ENCODE measurements at regions not wholly inside any gene's neighbourhood (a gene's known extent, or its start where the extent isn't known, plus 50 kb on each side); places are given as distances from the start of the nearest gene placed in this dataset.

- Histone ChIP-seq H3K9me3 (ENCODE audit: control insufficient read depth, low read length) (no peaks in the 10 kb centered on the region), H3K4me3 (ENCODE audit: insufficient read depth, low read depth, low read length) (no peak overlapping the region), H3K4me1 (ENCODE audit: control insufficient read depth, insufficient read depth, low read length) (peaks cover 9% of the 10 kb centered on the region), H3K36me3 (ENCODE audit: control insufficient read depth, insufficient read depth, low read length) (no peaks in the 10 kb centered on the region), H3K27ac (ENCODE audit: insufficient read depth, low read depth, low read length, poor library complexity, severe bottlenecking) (no peak overlapping the region), H3K27me3 (ENCODE audit: control insufficient read depth, insufficient read depth, low read length, poor library complexity, severe bottlenecking) (no peaks in the 10 kb centered on the region)
- whole genome bisulfite sequencing, 2 experiments: 35 to 45% methylated on average over 3 of the region's 3 CpGs
These were observed 602.8 kb downstream of the CDH26 start for GRCh38 chr20:60561052-60561451.

GRCh38 chr20:60565083-60565482 lies 606.9 kb downstream of the CDH26 start:
- 89 to 93% methylated on average over 4 of the region's 4 CpGs for WGBS, 2 experiments
- peaks cover 9% of the 10 kb centered on the region for H3K4me1 ChIP-seq (ENCODE audit: control insufficient read depth, insufficient read depth, low read length)
- H3K4me3 ChIP-seq (ENCODE audit: insufficient read depth, low read depth, low read length): no peak overlapping the region
- no peaks in the 10 kb centered on the region for H3K36me3 ChIP-seq (ENCODE audit: control insufficient read depth, insufficient read depth, low read length)
- no peak overlapping the region for H3K27ac ChIP-seq (ENCODE audit: insufficient read depth, low read depth, low read length, poor library complexity, severe bottlenecking)
- H3K9me3 ChIP-seq (ENCODE audit: control insufficient read depth, low read length): no peaks in the 10 kb centered on the region
- no peaks in the 10 kb centered on the region for H3K27me3 ChIP-seq (ENCODE audit: control insufficient read depth, insufficient read depth, low read length, poor library complexity, severe bottlenecking)

DNA sequence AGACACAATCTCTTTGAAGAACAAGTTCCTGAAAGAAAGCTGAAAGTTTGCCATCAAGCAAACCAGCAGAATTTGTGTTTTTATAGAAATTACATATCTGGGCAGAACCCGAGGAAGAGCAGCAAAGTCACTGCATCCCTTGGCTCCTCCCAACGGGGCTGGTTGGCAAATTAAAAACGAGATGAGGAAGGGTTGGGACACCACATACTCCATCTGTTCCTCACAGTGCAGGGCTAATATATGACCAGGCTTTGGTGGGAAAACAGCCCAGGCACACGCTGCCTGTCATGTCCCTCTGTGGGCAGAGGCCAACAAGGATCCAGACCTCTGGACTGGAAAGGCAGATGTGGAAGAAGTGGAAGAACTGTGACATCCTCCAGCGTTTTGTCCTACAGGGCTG lies 607.3 kb downstream of the CDH26 start:
- Histone ChIP-seq H3K4me3 (ENCODE audit: insufficient read depth, low read depth, low read length) (no peak overlapping the region), H3K36me3 (ENCODE audit: control insufficient read depth, insufficient read depth, low read length) (no peaks in the 10 kb centered on the region), H3K27ac (ENCODE audit: insufficient read depth, low read depth, low read length, poor library complexity, severe bottlenecking) (no peak overlapping the region), H3K27me3 (ENCODE audit: control insufficient read depth, insufficient read depth, low read length, poor library complexity, severe bottlenecking) (no peaks in the 10 kb centered on the region), H3K4me1 (ENCODE audit: control insufficient read depth, insufficient read depth, low read length) (peaks cover 5% of the 10 kb centered on the region), H3K9me3 (ENCODE audit: control insufficient read depth, low read length) (no peaks in the 10 kb centered on the region)
- 91 to 93% methylated on average over 5 of the region's 5 CpGs for WGBS, 2 experiments

- Histone ChIP-seq H3K27me3 (ENCODE audit: control insufficient read depth, insufficient read depth, low read length, poor library complexity, severe bottlenecking) (no peaks in the 10 kb centered on the region), H3K9me3 (ENCODE audit: control insufficient read depth, low read length) (no peaks in the 10 kb centered on the region), H3K27ac (ENCODE audit: insufficient read depth, low read depth, low read length, poor library complexity, severe bottlenecking) (no peak overlapping the region), H3K4me1 (ENCODE audit: control insufficient read depth, insufficient read depth, low read length) (no peaks in the 10 kb centered on the region), H3K36me3 (ENCODE audit: control insufficient read depth, insufficient read depth, low read length) (no peaks in the 10 kb centered on the region), H3K4me3 (ENCODE audit: insufficient read depth, low read depth, low read length) (no peak overlapping the region)
- WGBS, 2 experiments: 92 to 96% methylated on average over 6 of the region's 6 CpGs
These were observed 610.9 kb downstream of the CDH26 start for GRCh38 chr20:60569116-60569515.

- Histone ChIP-seq H3K36me3 (ENCODE audit: control insufficient read depth, insufficient read depth, low read length) (no peaks in the 10 kb centered on the region), H3K27ac (ENCODE audit: insufficient read depth, low read depth, low read length, poor library complexity, severe bottlenecking) (no peak overlapping the region), H3K9me3 (ENCODE audit: control insufficient read depth, low read length) (no peaks in the 10 kb centered on the region), H3K4me3 (ENCODE audit: insufficient read depth, low read depth, low read length) (no peak overlapping the region), H3K27me3 (ENCODE audit: control insufficient read depth, insufficient read depth, low read length, poor library complexity, severe bottlenecking) (no peaks in the 10 kb centered on the region), H3K4me1 (ENCODE audit: control insufficient read depth, insufficient read depth, low read length) (no peaks in the 10 kb centered on the region)
- WGBS, 2 experiments: 93 to 95% methylated on average over 11 of the region's 11 CpGs
These were observed 612.5 kb downstream of the CDH26 start for GRCh38 chr20:60570481-60571277.

GRCh38 chr20:60573003-60573680 lies 614.9 kb downstream of the CDH26 start:
- Histone ChIP-seq H3K36me3 (ENCODE audit: control insufficient read depth, insufficient read depth, low read length) (no peaks in the 10 kb centered on the region), H3K4me1 (ENCODE audit: control insufficient read depth, insufficient read depth, low read length) (no peaks in the 10 kb centered on the region), H3K27ac (ENCODE audit: insufficient read depth, low read depth, low read length, poor library complexity, severe bottlenecking) (no peak overlapping the region), H3K9me3 (ENCODE audit: control insufficient read depth, low read length) (no peaks in the 10 kb centered on the region), H3K4me3 (ENCODE audit: insufficient read depth, low read depth, low read length) (no peak overlapping the region), H3K27me3 (ENCODE audit: control insufficient read depth, insufficient read depth, low read length, poor library complexity, severe bottlenecking) (no peaks in the 10 kb centered on the region)
- 94 to 100% methylated on average over 2 of the region's 4 CpGs for WGBS, 2 experiments

- Histone ChIP-seq H3K36me3 (ENCODE audit: control insufficient read depth, insufficient read depth, low read length) (no peaks in the 10 kb centered on the region), H3K9me3 (ENCODE audit: control insufficient read depth, low read length) (no peaks in the 10 kb centered on the region), H3K4me3 (ENCODE audit: insufficient read depth, low read depth, low read length) (no peak overlapping the region)
These were observed 618.0 kb downstream of the CDH26 start for GRCh38 chr20:60576236-60576635.

DNA sequence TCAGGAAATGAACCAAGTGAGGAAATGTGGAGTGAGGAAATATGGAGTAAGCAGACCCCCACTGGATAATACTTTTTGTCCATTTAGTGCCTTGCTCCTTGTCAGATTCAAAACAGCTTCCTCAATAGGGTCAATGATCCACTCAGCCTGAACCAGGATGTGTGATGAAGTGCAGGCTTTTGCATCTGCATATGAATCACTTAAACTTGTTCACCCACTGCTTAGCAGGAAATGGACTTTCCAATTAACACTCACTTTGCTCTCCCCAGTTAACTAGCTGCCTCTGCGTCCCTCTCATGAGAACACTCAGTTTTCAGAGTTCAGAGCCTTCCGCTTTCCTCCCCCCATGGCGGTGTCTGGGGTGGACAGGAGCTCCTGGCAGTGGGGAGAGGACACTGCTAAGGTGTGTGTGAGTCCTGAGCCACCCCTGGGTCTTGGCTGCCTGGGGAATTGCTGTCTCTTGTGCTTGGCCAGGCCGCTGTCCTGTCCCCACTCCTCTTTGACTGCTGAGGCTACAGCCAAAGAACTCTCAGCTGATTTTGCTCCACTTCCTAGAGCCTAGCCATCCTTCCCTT lies 621.8 kb downstream of the CDH26 start:
- Histone ChIP-seq H3K9me3 (ENCODE audit: control insufficient read depth, low read length) (no peaks in the 10 kb centered on the region), H3K36me3 (ENCODE audit: control insufficient read depth, insufficient read depth, low read length) (no peaks in the 10 kb centered on the region), H3K27me3 (ENCODE audit: control insufficient read depth, insufficient read depth, low read length, poor library complexity, severe bottlenecking) (no peaks in the 10 kb centered on the region), H3K4me3 (ENCODE audit: insufficient read depth, low read depth, low read length) (no peak overlapping the region), H3K4me1 (ENCODE audit: control insufficient read depth, insufficient read depth, low read length) (no peaks in the 10 kb centered on the region), H3K27ac (ENCODE audit: insufficient read depth, low read depth, low read length, poor library complexity, severe bottlenecking) (no peak overlapping the region)
- WGBS, 2 experiments: 82 to 89% methylated on average over 4 of the region's 4 CpGs

More at GRCh38 chr20:60576236-60576635, 618.0 kb downstream of the CDH26 start:
- H3K27ac ChIP-seq (ENCODE audit: insufficient read depth, low read depth, low read length, poor library complexity, severe bottlenecking): no peak overlapping the region
- 92 to 100% methylated on average over 1 of the region's 2 CpGs for WGBS, 2 experiments
- H3K27me3 ChIP-seq (ENCODE audit: control insufficient read depth, insufficient read depth, low read length, poor library complexity, severe bottlenecking): no peaks in the 10 kb centered on the region
- no peaks in the 10 kb centered on the region for H3K4me1 ChIP-seq (ENCODE audit: control insufficient read depth, insufficient read depth, low read length)

GRCh38 chr20:60581606-60582115 lies 623.4 kb downstream of the CDH26 start:
- Histone ChIP-seq H3K4me1 (ENCODE audit: control insufficient read depth, insufficient read depth, low read length) (no peaks in the 10 kb centered on the region), H3K4me3 (ENCODE audit: insufficient read depth, low read depth, low read length) (no peak overlapping the region), H3K9me3 (ENCODE audit: control insufficient read depth, low read length) (no peaks in the 10 kb centered on the region), H3K36me3 (ENCODE audit: control insufficient read depth, insufficient read depth, low read length) (no peaks in the 10 kb centered on the region), H3K27ac (ENCODE audit: insufficient read depth, low read depth, low read length, poor library complexity, severe bottlenecking) (no peak overlapping the region), H3K27me3 (ENCODE audit: control insufficient read depth, insufficient read depth, low read length, poor library complexity, severe bottlenecking) (no peaks in the 10 kb centered on the region)
- WGBS, 2 experiments: 96% methylated on average over 4 of the region's 4 CpGs

GRCh38 chr20:60583741-60584140 lies 625.5 kb downstream of the CDH26 start:
- Histone ChIP-seq H3K36me3 (ENCODE audit: control insufficient read depth, insufficient read depth, low read length) (no peaks in the 10 kb centered on the region), H3K9me3 (ENCODE audit: control insufficient read depth, low read length) (no peaks in the 10 kb centered on the region), H3K27ac (ENCODE audit: insufficient read depth, low read depth, low read length, poor library complexity, severe bottlenecking) (no peak overlapping the region), H3K4me3 (ENCODE audit: insufficient read depth, low read depth, low read length) (no peak overlapping the region), H3K4me1 (ENCODE audit: control insufficient read depth, insufficient read depth, low read length) (no peaks in the 10 kb centered on the region), H3K27me3 (ENCODE audit: control insufficient read depth, insufficient read depth, low read length, poor library complexity, severe bottlenecking) (no peaks in the 10 kb centered on the region)
- 90 to 96% methylated on average over 2 of the region's 2 CpGs for WGBS, 2 experiments
